SK-N-SH (cell line): ENCODE measurements at regions not wholly inside any gene's neighbourhood (a gene's known extent, or its start where the extent isn't known, plus 50 kb on each side); places are given as distances from the start of the nearest gene placed in this dataset.

Experiments
- CTCF ChIA-PET: fragments of 300-600, 350-600 bp; formaldehyde crosslinking; extraction: SDS; loops from one replicate; lab custom pipeline; 2021; lab: Yijun Ruan, JAX
- POLR2A ChIA-PET: fragments of 350-600 bp; sonication (Branson Sonifier 250); formaldehyde crosslinking; extraction: SDS; loops from one replicate; lab custom pipeline; 2020; ENCODE audit warnings: antibody characterized with exemption, inconsistent platforms; lab: Yijun Ruan, JAX
- DNase-seq: peaks from one replicate; pipeline ENCODE4 v3.0.0; 2012
- H2AFZ ChIP-seq: fragments of 200-600 bp; sonication (generic); 2 replicates; pipeline ENCODE4 v1.8.1; 2016; ENCODE audit warnings: antibody characterized with exemption, mild to moderate bottlenecking, low read depth
- H3F3A ChIP-seq: fragments of 200-600 bp; sonication (generic); replicated peaks from 2 replicates; pipeline ENCODE3; 2016; ENCODE audit warnings: antibody characterized with exemption, mild to moderate bottlenecking; ENCODE audit not compliant: insufficient read depth
- H3K27ac ChIP-seq, 2 experiments: fragments of 200-500 bp in 1 of 2; fragments of 200-600 bp in 1 of 2; sonication (Bioruptor generic) in 1 of 2; sonication (generic), shearing (Covaris generic) in 1 of 2; 2 replicates each; pipeline versions ENCODE4 v1.5.1 to v1.6.1; 2014 to 2016; ENCODE audit warnings: low read depth in 2 of 2, inconsistent platforms in 1 of 2, low read length in 1 of 2, mild to moderate bottlenecking in 1 of 2, mixed read lengths in 1 of 2
- H3K27me3 ChIP-seq: fragments of 200-600 bp; sonication (generic), shearing (Covaris generic); 2 replicates; pipeline ENCODE4 v1.6.1; 2016; ENCODE audit warnings: mixed run types; ENCODE audit not compliant: insufficient read depth
- H3K36me3 ChIP-seq, 2 experiments: fragments of 200-500 bp in 1 of 2; fragments of 200-600 bp in 1 of 2; sonication (Bioruptor generic) in 1 of 2; sonication (generic) in 1 of 2; replicated peaks in 1 of 2; 2 replicates each; pipeline versions ENCODE3 to v1.5.1; 2014 to 2016; ENCODE audit warnings: low read length in 1 of 2, mild to moderate bottlenecking in 1 of 2; ENCODE audit not compliant: insufficient read depth in 2 of 2, control insufficient read depth in 1 of 2
- H3K4me1 ChIP-seq, 2 experiments: fragments of 200-500 bp in 1 of 2; fragments of 200-600 bp in 1 of 2; sonication (Bioruptor generic) in 1 of 2; sonication (generic), shearing (Covaris generic) in 1 of 2; 2 replicates each; pipeline versions ENCODE4 v1.5.1 to v1.6.1; 2014 to 2016; ENCODE audit warnings: low read depth in 1 of 2, low read length in 1 of 2, mixed run types in 1 of 2; ENCODE audit not compliant: insufficient read depth in 2 of 2, control insufficient read depth in 1 of 2
- H3K4me2 ChIP-seq: fragments of 200-600 bp; sonication (generic), shearing (Covaris generic); 2 replicates; pipeline ENCODE4 v1.6.1; 2017; ENCODE audit warnings: mixed run types
- H3K4me3 ChIP-seq, 2 experiments: fragments of 200-500 bp in 1 of 2; fragments of 200-600 bp in 1 of 2; sonication (Bioruptor generic) in 1 of 2; sonication (generic), shearing (Covaris generic) in 1 of 2; 2 replicates each; pipeline versions ENCODE4 v1.5.1 to v1.8.1; 2014 to 2016; ENCODE audit warnings: low read depth in 2 of 2, inconsistent platforms in 1 of 2, low read length in 1 of 2, mild to moderate bottlenecking in 1 of 2, mixed read lengths in 1 of 2, moderate library complexity in 1 of 2
- H3K79me2 ChIP-seq: fragments of 200-600 bp; sonication (generic); 2 replicates; pipeline ENCODE4 v1.8.1; 2017; ENCODE audit warnings: mild to moderate bottlenecking; ENCODE audit not compliant: insufficient read depth
- H3K9ac ChIP-seq: fragments of 200-600 bp; sonication (generic); 2 replicates; pipeline ENCODE4 v1.6.1; 2017; ENCODE audit warnings: mixed run types
- H3K9me2 ChIP-seq: fragments of 200-600 bp; sonication (generic); 2 replicates; pipeline ENCODE4 v1.6.1; 2017; ENCODE audit warnings: mixed run types
- H3K9me3 ChIP-seq: fragments of 200-600 bp; sonication (generic); 2 replicates; pipeline ENCODE4 v1.6.1; 2017; ENCODE audit warnings: mixed run types, mild to moderate bottlenecking, moderate library complexity
- H4K20me1 ChIP-seq: fragments of 200-600 bp; sonication (generic); 2 replicates; pipeline ENCODE4 v1.6.1; 2017; ENCODE audit warnings: mild to moderate bottlenecking, mixed run types; ENCODE audit not compliant: insufficient read depth
- FOXM1 ChIP-seq: IDR thresholded peaks from 2 replicates; pipeline ENCODE4 v1.4.0; 2012; ENCODE audit warnings: low read depth, mild to moderate bottlenecking
- GABPA ChIP-seq: IDR thresholded peaks from 2 replicates; pipeline ENCODE4 v1.4.0; 2012; ENCODE audit warnings: low read depth, mild to moderate bottlenecking
- IRF3 ChIP-seq: fragments of 150-350 bp; IDR thresholded peaks from 2 replicates; pipeline ENCODE4 v1.6.1; 2016; ENCODE audit warnings: mild to moderate bottlenecking, low read depth, low read length
- MXI1 ChIP-seq: IDR thresholded peaks from 2 replicates; pipeline ENCODE4 v1.6.1; 2012; ENCODE audit warnings: mild to moderate bottlenecking, low read depth, low read length, improper control_type of control experiment
- PBX3 ChIP-seq: IDR thresholded peaks from 2 replicates; pipeline ENCODE4; 2012
- TCF12 ChIP-seq: IDR thresholded peaks from 2 replicates; pipeline ENCODE4 v1.4.0; 2012
- USF1 ChIP-seq: IDR thresholded peaks from 2 replicates; pipeline ENCODE4 v1.4.0; 2012; ENCODE audit warnings: low read depth, borderline replicate concordance
- USF2 ChIP-seq: fragments of 150-350 bp; IDR thresholded peaks from 2 replicates; pipeline ENCODE4 v1.6.1; 2017; ENCODE audit warnings: antibody characterized with exemption, low read length, low read depth, borderline replicate concordance
- YY1 ChIP-seq: IDR thresholded peaks from 2 replicates; pipeline ENCODE4 v1.4.0; 2012; ENCODE audit warnings: low read depth, mild to moderate bottlenecking
- ZBTB33 ChIP-seq: IDR thresholded peaks from 2 replicates; pipeline ENCODE4 v1.4.0; 2012; ENCODE audit warnings: low read depth, borderline replicate concordance
- WGBS: methylation state at CpG from one replicate; pipeline ENCODE4 v1.1.6; 2017; ENCODE audit warnings: low lambda C conversion rate; 5-methylcytosine and 5-hydroxymethylcytosine counted together

GRCh38 chr2:122960759-122961641 lies 1064.1 kb upstream of the CNTNAP5 start:
- Histone ChIP-seq H3K27me3 (no peaks in the 10 kb centered on the region), H3K4me1 (no peaks in the 10 kb centered on the region), H3K9ac (no peak overlapping the region), H3F3A (no peaks in the 10 kb centered on the region)
- POLR2A ChIA-PET: no interaction called here
- WGBS: 28% methylated on average over 5 of the region's 5 CpGs
- no peak for DNase-seq
- CTCF ChIA-PET: no interaction called here
- no peak for TF ChIP-seq FOXM1
- TF ChIP-seq GABPA: no peak
- no peak for TF ChIP-seq TCF12
- TF ChIP-seq PBX3: no peak
- no peak for TF ChIP-seq YY1
- TF ChIP-seq IRF3: no peak
- no peak for TF ChIP-seq USF1
- TF ChIP-seq ZBTB33: no peak
- no peak for TF ChIP-seq USF2
- no peak for TF ChIP-seq MXI1
- TF ChIP-seq, all 33 proteins: peak for 0
- no peaks in the 10 kb centered on the region for H3K9me2 ChIP-seq
- no peak overlapping the region for H3K4me2 ChIP-seq
- H4K20me1 ChIP-seq: no peaks in the 10 kb centered on the region
- H3K79me2 ChIP-seq: no peaks in the 10 kb centered on the region
- H3K36me3 ChIP-seq: no peaks in the 10 kb centered on the region
- H3K27ac ChIP-seq: no peak overlapping the region
- no peak overlapping the region for H3K4me3 ChIP-seq
- no peaks in the 10 kb centered on the region for H3K9me3 ChIP-seq
- no peak overlapping the region for H2AFZ ChIP-seq
